NCI-H1694 (cell line): ENCODE measurements at regions not wholly inside any gene's neighbourhood (a gene's known extent, or its start where the extent isn't known, plus 50 kb on each side); places are given as distances from the start of the nearest gene placed in this dataset.
"Not testable (repeated sequence)": the region's sequence is repeated elsewhere in the genome, so short reads cannot be mapped to it uniquely, and the experiment has no call there.

ENCODE experiments used
- DNase-seq: peaks from one replicate; lab custom pipeline; 2025; lab: John Stamatoyannopoulos, UW

GRCh38 chr12:87254381-87255030 lies 774.7 kb downstream of the C12orf50 start:
- DNase-seq: no peak

GRCh38 chr12:87253157-87253556 lies 776.0 kb downstream of the C12orf50 start:
- DNase-seq: no peak

- DNase-seq: no peak
Measured at GRCh38 chr12:87246726-87247125, 782.5 kb downstream of the C12orf50 start.

GRCh38 chr12:87238466-87238865 lies 790.7 kb downstream of the C12orf50 start:
- DNase-seq: no peak

GRCh38 chr12:87234898-87235297 lies 794.3 kb downstream of the C12orf50 start:
- DNase-seq: no peak

GRCh38 chr12:87233671-87234070 lies 795.5 kb downstream of the C12orf50 start:
- DNase-seq: no peak

GRCh38 chr12:87231818-87232217 lies 797.4 kb downstream of the C12orf50 start:
- DNase-seq: no peak

- no peak for DNase-seq
Measured at GRCh38 chr12:87230441-87230840, 798.8 kb downstream of the C12orf50 start.

- no peak for DNase-seq
Measured at GRCh38 chr12:87227162-87227561, 802.0 kb downstream of the C12orf50 start.

GRCh38 chr12:87217491-87217890 lies 811.7 kb downstream of the C12orf50 start:
- no peak for DNase-seq

GRCh38 chr12:87216436-87216835 lies 812.8 kb downstream of the C12orf50 start:
- no peak for DNase-seq

GRCh38 chr12:87202189-87202588 lies 827.0 kb downstream of the C12orf50 start:
- DNase-seq: no peak

- no peak for DNase-seq
Measured at GRCh38 chr12:87201598-87201997, 827.6 kb downstream of the C12orf50 start.

GRCh38 chr12:87200289-87200979 lies 828.8 kb downstream of the C12orf50 start:
- no peak for DNase-seq

GRCh38 chr12:87198181-87198580 lies 831.0 kb downstream of the C12orf50 start:
- no peak for DNase-seq

- DNase-seq: no peak
Measured at GRCh38 chr12:87196321-87196720, 832.9 kb downstream of the C12orf50 start.

- DNase-seq: not testable (repeated sequence)
Measured at GRCh38 chr12:87194389-87194788, 834.8 kb downstream of the C12orf50 start.

GRCh38 chr12:87185367-87185766 lies 843.8 kb downstream of the C12orf50 start:
- DNase-seq: no peak

- DNase-seq: no peak
Measured at GRCh38 chr12:87182696-87183233, 846.4 kb downstream of the C12orf50 start.

- no peak for DNase-seq
Measured at GRCh38 chr12:87171356-87171755, 857.8 kb downstream of the C12orf50 start.

GRCh38 chr12:87169010-87169409 lies 860.2 kb downstream of the C12orf50 start:
- DNase-seq: no peak

GRCh38 chr12:87165733-87166375 lies 863.3 kb downstream of the C12orf50 start:
- no peak for DNase-seq

GRCh38 chr12:87163122-87163521 lies 866.1 kb downstream of the C12orf50 start:
- DNase-seq: no peak
